Transverse colon (tissue), 4 donors: ENCODE measurements at regions not wholly inside any gene's neighbourhood (a gene's known extent, or its start where the extent isn't known, plus 50 kb on each side); places are given as distances from the start of the nearest gene placed in this dataset.

ENCODE experiments used
- DNase-seq: peaks from one replicate; pipeline ENCODE4 v3.0.0-alpha.2; 2019
- H3K27ac ChIP-seq, 4 donors: fragments of 200-600 bp; sonication (generic); 2 replicates each; pipeline ENCODE4 v1.5.1; 2016 to 2018; ENCODE audit warnings: inconsistent platforms in 4 of 4
- H3K27me3 ChIP-seq: fragments of 200-600 bp; sonication (generic); 2 replicates; pipeline ENCODE4 v1.5.1; 2017; ENCODE audit warnings: inconsistent platforms
- H3K36me3 ChIP-seq, 4 donors: fragments of 200-600 bp; sonication (generic); 2 replicates each; pipeline ENCODE4 v1.5.1; 2017 to 2019; ENCODE audit warnings: inconsistent platforms in 4 of 4
- H3K4me1 ChIP-seq, 4 donors: fragments of 200-600 bp; sonication (generic); 2 replicates each; pipeline ENCODE4 v1.5.1; 2017 to 2020; ENCODE audit warnings: inconsistent platforms in 4 of 4
- H3K4me3 ChIP-seq, 4 donors: fragments of 200-600 bp; sonication (generic); 1 replicate in 1 of 4; 2 replicates in 3 of 4; pipeline versions ENCODE4 v1.5.1 to v1.6.1; 2017 to 2019; ENCODE audit warnings: inconsistent platforms in 4 of 4
- H3K9me3 ChIP-seq, 2 donors: fragments of 200-600 bp; sonication (generic); 2 replicates each; pipeline ENCODE4 v1.5.1; 2017 to 2019; ENCODE audit warnings: inconsistent platforms in 2 of 2
- CTCF ChIP-seq, 5 experiments: fragments of 200-600 bp in 3 of 5; fragments of 450-650 bp in 2 of 5; sonication (generic) in 3 of 5; IDR thresholded peaks; 1 replicate in 2 of 5; 2 replicates in 3 of 5; pipeline ENCODE4 v1.5.1; 2016 to 2017; ENCODE audit warnings: antibody characterized with exemption in 5 of 5, inconsistent platforms in 3 of 5, mild to moderate bottlenecking in 2 of 5, moderate library complexity in 1 of 5
- EP300 ChIP-seq: sonication (generic); formaldehyde crosslinking; IDR thresholded peaks from one replicate; pipeline ENCODE4 v1.6.1; 2017; ENCODE audit warnings: antibody characterized with exemption, low read depth
- POLR2A ChIP-seq: fragments of 450-650 bp; IDR thresholded peaks from one replicate; pipeline ENCODE4 v1.6.1; 2016; ENCODE audit warnings: antibody characterized with exemption, mild to moderate bottlenecking, moderate library complexity
- POLR2AphosphoS5 ChIP-seq, 3 donors: sonication (generic); formaldehyde crosslinking; IDR thresholded peaks; one replicate each; pipeline ENCODE4 v1.6.1; 2016; ENCODE audit warnings: antibody characterized with exemption in 3 of 3
- WGBS, 2 donors: methylation state at CpG; one replicate each; pipeline ENCODE4 v1.1.5; 2018; ENCODE audit warnings: low coverage in 1 of 2; 5-methylcytosine and 5-hydroxymethylcytosine counted together
- in situ Hi-C, 4 donors: fragments of 200-750 bp; cut with MboI; loops; one replicate each; pipeline versions ENCODE4 v1.15.0 to v1.15.1; 2017; ENCODE audit warnings: low sequenced_read_pairs in 3 of 4, low pct_ligation_motif_present in 1 of 4, low pct_unique_long_range_greater_than_20kb in 1 of 4
- intact Hi-C: fragments of 100-400 bp; cut with DNase I; formaldehyde crosslinking; loops from one replicate; pipeline ENCODE4 v1.15.1; 2023; ENCODE audit warnings: low total_unique reads

DNA sequence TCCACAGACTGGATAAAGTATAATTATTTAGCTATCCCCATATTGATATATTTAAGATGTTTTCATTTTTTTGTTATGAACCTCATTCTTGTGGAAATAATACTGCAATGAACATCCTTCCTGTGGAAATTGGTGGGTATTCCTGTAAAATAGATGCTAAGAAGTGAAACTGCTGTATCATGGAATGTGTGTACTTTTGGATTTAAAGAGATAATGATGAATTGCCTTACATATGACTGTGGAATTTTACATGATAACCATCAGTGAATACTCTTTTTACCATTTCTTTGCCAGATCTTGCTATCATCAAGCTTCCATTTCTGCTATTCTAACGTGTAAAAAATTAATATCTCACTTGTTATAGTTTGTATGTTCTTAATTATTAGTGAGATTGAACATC, 847.9 kb downstream of the EFNA5 start:
- Histone ChIP-seq H3K4me1 (no peaks in the 10 kb centered on the region), H3K4me3 (no peak overlapping the region), H3K27me3 (no peaks in the 10 kb centered on the region), H3K36me3 (no peaks in the 10 kb centered on the region), H3K9me3 (no peaks in the 10 kb centered on the region), H3K27ac (no peak overlapping the region)
- intact Hi-C loops = no loop called here
- no peak for DNase-seq
- 53 to 64% methylated on average over 1 of the region's 1 CpG for WGBS, 2 donors
- in situ Hi-C loops = no loop called here
- no peak for TF ChIP-seq POLR2A
- TF ChIP-seq POLR2AphosphoS5 (IDR thresholded peaks at IDR 0.05) = no peak
- TF ChIP-seq EP300 = no peak
- TF ChIP-seq CTCF (IDR thresholded peaks at IDR 0.05) = no peak

GRCh38 chr5:106818552-106818951, 852.2 kb downstream of the EFNA5 start:
- no peak overlapping the region for H3K4me3 ChIP-seq
- in situ Hi-C loops = no loop called here
- DNase-seq = no peak
- no peak overlapping the region for H3K27ac ChIP-seq
- no peaks in the 10 kb centered on the region for H3K4me1 ChIP-seq
- H3K27me3 ChIP-seq = no peaks in the 10 kb centered on the region
- H3K9me3 ChIP-seq = no peaks in the 10 kb centered on the region
- intact Hi-C loops = no loop called here
- no peaks in the 10 kb centered on the region for H3K36me3 ChIP-seq
- WGBS, 2 donors = 65 to 75% methylated on average over 4 of the region's 4 CpGs
- TF ChIP-seq POLR2A = no peak
- TF ChIP-seq POLR2AphosphoS5 (IDR thresholded peaks at IDR 0.05) = no peak
- TF ChIP-seq EP300 = no peak
- no peak for TF ChIP-seq CTCF (IDR thresholded peaks at IDR 0.05)

GRCh38 chr5:106814961-106815360, 855.8 kb downstream of the EFNA5 start:
- TF ChIP-seq POLR2AphosphoS5 (IDR thresholded peaks at IDR 0.05) = no peak
- no peak for TF ChIP-seq CTCF (IDR thresholded peaks at IDR 0.05)
- TF ChIP-seq POLR2A = no peak
- TF ChIP-seq EP300 = no peak
- 65 to 72% methylated on average over 2 of the region's 2 CpGs for WGBS, 2 donors
- no peaks in the 10 kb centered on the region for H3K27me3 ChIP-seq
- in situ Hi-C loops (no loop called here), intact Hi-C loops (no loop called here)
- no peaks in the 10 kb centered on the region for H3K4me1 ChIP-seq
- no peak overlapping the region for H3K4me3 ChIP-seq
- no peaks in the 10 kb centered on the region for H3K9me3 ChIP-seq
- H3K27ac ChIP-seq = no peak overlapping the region
- DNase-seq = no peak
- no peaks in the 10 kb centered on the region for H3K36me3 ChIP-seq

DNA sequence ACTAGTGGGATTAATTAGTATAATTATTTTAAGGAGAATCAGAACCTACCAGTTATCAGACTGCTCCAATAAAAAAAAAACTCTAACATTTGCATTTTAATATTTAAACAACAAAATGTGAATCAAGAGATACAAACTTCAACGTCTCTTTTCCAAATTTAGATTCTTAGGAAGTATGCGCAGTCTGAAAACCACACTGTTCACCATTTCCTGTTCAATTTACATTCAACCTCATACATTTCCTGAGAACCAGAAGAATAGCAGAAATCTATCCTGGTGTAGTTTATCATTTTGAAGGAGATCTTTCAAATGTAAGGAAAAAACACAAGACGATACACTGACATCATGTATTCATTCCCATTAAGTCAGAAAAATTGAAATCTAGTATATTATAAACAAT, 869.2 kb downstream of the EFNA5 start:
- Histone ChIP-seq H3K27me3 (no peaks in the 10 kb centered on the region), H3K4me1 (no peaks in the 10 kb centered on the region), H3K27ac (no peak overlapping the region), H3K9me3 (no peaks in the 10 kb centered on the region), H3K36me3 (no peaks in the 10 kb centered on the region), H3K4me3 (no peak overlapping the region)
- intact Hi-C loops (no loop called here), in situ Hi-C loops (no loop called here)
- TF ChIP-seq POLR2A (no peak), EP300 (no peak), CTCF (IDR thresholded peaks at IDR 0.05) (no peak), POLR2AphosphoS5 (IDR thresholded peaks at IDR 0.05) (no peak)
- 56 to 57% methylated on average over 3 of the region's 3 CpGs for WGBS, 2 donors
- no peak for DNase-seq
